NOMO-1 treated with DMSO at 0.1 percent for 48 hours (cell line): ENCODE measurements at regions not wholly inside any gene's neighbourhood (a gene's known extent, or its start where the extent isn't known, plus 50 kb on each side); places are given as distances from the start of the nearest gene placed in this dataset.

Experiments used
- DNase-seq: peaks from one replicate; lab custom pipeline; 2025; ENCODE audit not compliant: unreplicated experiment; lab: John Stamatoyannopoulos, UW

GRCh38 chr10:78572565-78572964, 496.2 kb upstream of the ZMIZ1 start:
- DNase-seq = no peak

- no peak for DNase-seq
These were observed 494.2 kb upstream of the ZMIZ1 start for GRCh38 chr10:78574547-78574946.

GRCh38 chr10:78575400-78575799, 493.4 kb upstream of the ZMIZ1 start:
- DNase-seq = no peak

GRCh38 chr10:78576276-78576675, 492.5 kb upstream of the ZMIZ1 start:
- DNase-seq = no peak

- DNase-seq = peak; percentile 84
These were observed 491.1 kb upstream of the ZMIZ1 start for GRCh38 chr10:78577712-78578111.

GRCh38 chr10:78578929-78579328, 489.8 kb upstream of the ZMIZ1 start:
- DNase-seq = peak; percentile 98

- no peak for DNase-seq
These were observed 489.2 kb upstream of the ZMIZ1 start for GRCh38 chr10:78579576-78579975.

GRCh38 chr10:78579995-78580394, 488.8 kb upstream of the ZMIZ1 start:
- DNase-seq = no peak

GRCh38 chr10:78581133-78581694, 487.6 kb upstream of the ZMIZ1 start:
- DNase-seq = no peak

GRCh38 chr10:78582540-78582939, 486.2 kb upstream of the ZMIZ1 start:
- DNase-seq = no peak

- DNase-seq = no peak
These were observed 484.5 kb upstream of the ZMIZ1 start for GRCh38 chr10:78584266-78584665.

GRCh38 chr10:78584681-78585080, 484.1 kb upstream of the ZMIZ1 start:
- no peak for DNase-seq

GRCh38 chr10:78585952-78586351, 482.8 kb upstream of the ZMIZ1 start:
- no peak for DNase-seq

GRCh38 chr10:78588194-78588811, 480.5 kb upstream of the ZMIZ1 start:
- no peak for DNase-seq

- no peak for DNase-seq
These were observed 479.1 kb upstream of the ZMIZ1 start for GRCh38 chr10:78589687-78590086.

- DNase-seq = no peak
These were observed 477.7 kb upstream of the ZMIZ1 start for GRCh38 chr10:78591066-78591465.

- no peak for DNase-seq
These were observed 474.1 kb upstream of the ZMIZ1 start for GRCh38 chr10:78594559-78595268.

GRCh38 chr10:78595269-78595619, 473.5 kb upstream of the ZMIZ1 start:
- no peak for DNase-seq

- DNase-seq = no peak
These were observed 472.2 kb upstream of the ZMIZ1 start for GRCh38 chr10:78596556-78596955.

- no peak for DNase-seq
These were observed 470.8 kb upstream of the ZMIZ1 start for GRCh38 chr10:78597796-78598555.

GRCh38 chr10:78599122-78599853, 469.5 kb upstream of the ZMIZ1 start:
- no peak for DNase-seq
